ENCODE measurements at regions not wholly inside any gene's neighbourhood (a gene's known extent, or its start where the extent isn't known, plus 50 kb on each side); places are given as distances from the start of the nearest gene placed in this dataset.

GRCh38 chr18:32550963-32551362, 80.3 kb upstream of the GAREM1 start:
- TF ChIP-seq ZNF70 (CRISPR knock-in tag; IDR thresholded peaks at IDR 0.05), result no peak
- no peak for TF ChIP-seq ARNTL (CRISPR knock-in tag; IDR thresholded peaks at IDR 0.05; ENCODE audit: borderline replicate concordance, low read depth)
- TF ChIP-seq ESRRG (CRISPR knock-in tag; IDR thresholded peaks at IDR 0.05), result no peak
- TF ChIP-seq ZFP30 (CRISPR knock-in tag; IDR thresholded peaks at IDR 0.05), result no peak
- TF ChIP-seq TSHZ2 (CRISPR knock-in tag; IDR thresholded peaks at IDR 0.05), result no peak
- no peak for TF ChIP-seq SNAI2 (CRISPR knock-in tag; IDR thresholded peaks at IDR 0.05)
- TF ChIP-seq OSR1 (CRISPR knock-in tag; IDR thresholded peaks at IDR 0.05), result no peak
- no peak for TF ChIP-seq CSRNP3 (CRISPR knock-in tag; IDR thresholded peaks at IDR 0.05)
- TF ChIP-seq ISL1 (CRISPR knock-in tag; IDR thresholded peaks at IDR 0.05), result no peak
- no peak for TF ChIP-seq ZFP3 (CRISPR knock-in tag; IDR thresholded peaks at IDR 0.05)
- TF ChIP-seq TCF4 (CRISPR knock-in tag; IDR thresholded peaks at IDR 0.05; ENCODE audit: borderline replicate concordance), result no peak
- no peak for TF ChIP-seq GLIS3 (CRISPR knock-in tag; IDR thresholded peaks at IDR 0.05)
- no peak for TF ChIP-seq TOX (CRISPR knock-in tag; IDR thresholded peaks at IDR 0.05; ENCODE audit: borderline replicate concordance)
- TF ChIP-seq ZC3H10 (CRISPR knock-in tag; IDR thresholded peaks at IDR 0.05), result no peak

GRCh38 chr18:32549248-32550110, 78.8 kb upstream of the GAREM1 start:
- ATAC-seq, result peak; percentile 91
- TF ChIP-seq SNAI2 (CRISPR knock-in tag; IDR thresholded peaks at IDR 0.05) (no peak), TOX (CRISPR knock-in tag; IDR thresholded peaks at IDR 0.05; ENCODE audit: borderline replicate concordance) (no peak), ZC3H10 (CRISPR knock-in tag; IDR thresholded peaks at IDR 0.05) (no peak), RARB (CRISPR knock-in tag; IDR thresholded peaks at IDR 0.05) (no peak), GLIS3 (CRISPR knock-in tag; IDR thresholded peaks at IDR 0.05) (no peak)

More at GRCh38 chr18:32550963-32551362, 80.3 kb upstream of the GAREM1 start:
- ATAC-seq, result no peak

- TF ChIP-seq ZNF8 (CRISPR knock-in tag; IDR thresholded peaks at IDR 0.05) (no peak), GLIS3 (CRISPR knock-in tag; IDR thresholded peaks at IDR 0.05) (no peak), ARNTL (CRISPR knock-in tag; IDR thresholded peaks at IDR 0.05; ENCODE audit: borderline replicate concordance, low read depth) (no peak)
- ATAC-seq, result no peak
Observed at GRCh38 chr18:32548688-32549087, 78.0 kb upstream of the GAREM1 start.

GRCh38 chr18:32545631-32546030, 74.9 kb upstream of the GAREM1 start:
- ATAC-seq, result no peak
- TF ChIP-seq ESRRG (CRISPR knock-in tag; IDR thresholded peaks at IDR 0.05) (no peak), PPARA (CRISPR knock-in tag; IDR thresholded peaks at IDR 0.05; ENCODE audit: borderline replicate concordance) (no peak), ISL1 (CRISPR knock-in tag; IDR thresholded peaks at IDR 0.05) (no peak), CSRNP3 (CRISPR knock-in tag; IDR thresholded peaks at IDR 0.05) (no peak)

GRCh38 chr18:32544088-32544487, 73.4 kb upstream of the GAREM1 start:
- TF ChIP-seq TOX (CRISPR knock-in tag; IDR thresholded peaks at IDR 0.05; ENCODE audit: borderline replicate concordance) (no peak), PATZ1 (CRISPR knock-in tag; IDR thresholded peaks at IDR 0.05; ENCODE audit: borderline replicate concordance) (no peak), SNAI2 (CRISPR knock-in tag; IDR thresholded peaks at IDR 0.05) (no peak), ZNF565 (CRISPR knock-in tag; conservative IDR thresholded peaks at IDR 0.05; ENCODE audit: low read depth) (no peak), ARNTL (CRISPR knock-in tag; IDR thresholded peaks at IDR 0.05; ENCODE audit: borderline replicate concordance, low read depth) (no peak), PPARA (CRISPR knock-in tag; IDR thresholded peaks at IDR 0.05; ENCODE audit: borderline replicate concordance) (no peak), ZC3H10 (CRISPR knock-in tag; IDR thresholded peaks at IDR 0.05) (no peak), ZNF8 (CRISPR knock-in tag; IDR thresholded peaks at IDR 0.05) (no peak), TCF4 (CRISPR knock-in tag; IDR thresholded peaks at IDR 0.05; ENCODE audit: borderline replicate concordance) (no peak), ESRRG (CRISPR knock-in tag; IDR thresholded peaks at IDR 0.05) (no peak), ZFP30 (CRISPR knock-in tag; IDR thresholded peaks at IDR 0.05) (no peak), ISL1 (CRISPR knock-in tag; IDR thresholded peaks at IDR 0.05) (no peak), BACH2 (CRISPR knock-in tag; IDR thresholded peaks at IDR 0.05; ENCODE audit: borderline replicate concordance) (no peak), POU6F1 (CRISPR knock-in tag; IDR thresholded peaks at IDR 0.05; ENCODE audit: borderline replicate concordance, low read depth) (no peak), ZFP3 (CRISPR knock-in tag; IDR thresholded peaks at IDR 0.05) (no peak)
- ATAC-seq, result no peak

All from SK-N-SH treated with all-trans-retinoic acid at 6 μM for 48 hours (cell line).